ENCODE measurements at regions not wholly inside any gene's neighbourhood (a gene's known extent, or its start where the extent isn't known, plus 50 kb on each side); places are given as distances from the start of the nearest gene placed in this dataset.

DNA sequence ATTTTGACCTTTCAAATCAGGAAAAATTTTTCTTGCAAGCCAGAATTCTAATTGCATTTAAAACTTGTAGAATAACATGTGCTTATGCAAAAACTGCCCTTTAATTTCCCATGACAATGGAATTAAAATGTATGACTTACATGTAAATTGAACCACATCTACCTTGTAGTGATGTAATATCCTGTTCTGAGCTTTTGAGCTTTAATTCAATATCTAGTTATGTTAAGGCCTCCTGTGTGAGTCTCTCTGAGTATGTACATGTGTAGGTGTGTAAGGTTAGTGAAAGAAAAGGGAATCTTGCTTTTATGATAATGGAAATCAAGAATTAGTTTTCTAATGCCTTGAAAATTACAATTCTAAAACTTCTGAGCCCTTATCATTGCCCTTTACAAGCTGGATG is 344.8 kb upstream of the AKR1E2 start:
- H3K36me3 Mint-ChIP-seq (ENCODE audit: low read depth, unreplicated experiment), result no peaks in the 10 kb centered on the region
- no peaks in the 10 kb centered on the region for H3K27me3 ChIP-seq (ENCODE audit: insufficient read depth, low read length)
- peaks cover 2% of the 10 kb centered on the region for H3K9me3 Mint-ChIP-seq (ENCODE audit: unreplicated experiment)
- no peak overlapping the region for H3K27ac ChIP-seq (ENCODE audit: low read depth, low read length)
- DNase-seq (ENCODE audit: low read depth) (no peak), FAIRE-seq (no peak)
- no peaks in the 10 kb centered on the region for H3K79me2 ChIP-seq (ENCODE audit: insufficient read depth, low read length)
- no peaks in the 10 kb centered on the region for H3K4me1 ChIP-seq (ENCODE audit: insufficient read depth, low read length)
- no peak overlapping the region for H3K27ac Mint-ChIP-seq (ENCODE audit: unreplicated experiment)
- H3K27me3 Mint-ChIP-seq (ENCODE audit: low read depth, unreplicated experiment), result no peaks in the 10 kb centered on the region
- H3K4me3 Mint-ChIP-seq (ENCODE audit: unreplicated experiment), result no peak overlapping the region
- peaks cover 2% of the 10 kb centered on the region for H3K4me1 Mint-ChIP-seq (ENCODE audit: low read depth, unreplicated experiment)
- TF ChIP-seq EZH2 (IDR thresholded peaks at IDR 0.05; ENCODE audit: insufficient read depth, low read length), result no peak
- no peaks in the 10 kb centered on the region for H4K20me1 ChIP-seq (ENCODE audit: insufficient read depth, low read length)
- no peak overlapping the region for H3K4me3 ChIP-seq (ENCODE audit: insufficient read depth, low read depth, low read length)
- H3K9ac ChIP-seq (ENCODE audit: low read length), result no peak overlapping the region
- H3K4me2 ChIP-seq (ENCODE audit: low read length), result no peak overlapping the region
- H2AFZ ChIP-seq (ENCODE audit: low read depth, low read length), result no peak overlapping the region
- H3K36me3 ChIP-seq (ENCODE audit: insufficient read depth, low read length), result no peaks in the 10 kb centered on the region
- H3K9me3 ChIP-seq (ENCODE audit: insufficient read depth, low read depth, low read length), result no peaks in the 10 kb centered on the region

DNA sequence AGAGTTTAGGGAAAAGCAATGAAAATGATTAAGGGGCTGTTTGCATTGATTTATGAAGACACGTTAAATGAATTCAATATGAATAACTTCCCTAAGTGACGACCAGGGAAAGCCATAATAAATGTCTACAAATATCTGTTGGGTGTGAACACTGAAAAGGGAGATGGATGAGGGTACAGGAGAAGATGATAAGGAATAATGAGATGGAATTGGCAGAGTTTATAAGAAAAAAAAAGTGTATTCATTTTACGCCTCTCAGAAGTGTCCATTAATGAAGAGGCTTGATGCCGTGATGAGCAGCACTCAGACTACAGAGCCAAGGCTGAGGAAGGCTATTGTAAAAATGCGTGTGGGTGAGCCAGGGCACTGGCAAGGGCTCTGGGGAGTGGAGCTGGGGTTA is 346.7 kb upstream of the AKR1E2 start:
- Histone ChIP-seq H3K4me2 (ENCODE audit: low read length) (no peak overlapping the region), H3K27me3 (ENCODE audit: insufficient read depth, low read length) (no peaks in the 10 kb centered on the region), H3K9ac (ENCODE audit: low read length) (no peak overlapping the region), H3K79me2 (ENCODE audit: insufficient read depth, low read length) (no peaks in the 10 kb centered on the region), H3K4me1 (ENCODE audit: insufficient read depth, low read length) (peaks cover 7% of the 10 kb centered on the region), H2AFZ (ENCODE audit: low read depth, low read length) (no peak overlapping the region), H4K20me1 (ENCODE audit: insufficient read depth, low read length) (no peaks in the 10 kb centered on the region), H3K4me3 (ENCODE audit: insufficient read depth, low read depth, low read length) (no peak overlapping the region), H3K36me3 (ENCODE audit: insufficient read depth, low read length) (no peaks in the 10 kb centered on the region), H3K9me3 (ENCODE audit: insufficient read depth, low read depth, low read length) (no peaks in the 10 kb centered on the region), H3K27ac (ENCODE audit: low read depth, low read length) (no peak overlapping the region)
- no peaks in the 10 kb centered on the region for H3K9me3 Mint-ChIP-seq (ENCODE audit: unreplicated experiment)
- peaks cover 16% of the 10 kb centered on the region for H3K4me1 Mint-ChIP-seq (ENCODE audit: low read depth, unreplicated experiment)
- TF ChIP-seq, protein P1, sequence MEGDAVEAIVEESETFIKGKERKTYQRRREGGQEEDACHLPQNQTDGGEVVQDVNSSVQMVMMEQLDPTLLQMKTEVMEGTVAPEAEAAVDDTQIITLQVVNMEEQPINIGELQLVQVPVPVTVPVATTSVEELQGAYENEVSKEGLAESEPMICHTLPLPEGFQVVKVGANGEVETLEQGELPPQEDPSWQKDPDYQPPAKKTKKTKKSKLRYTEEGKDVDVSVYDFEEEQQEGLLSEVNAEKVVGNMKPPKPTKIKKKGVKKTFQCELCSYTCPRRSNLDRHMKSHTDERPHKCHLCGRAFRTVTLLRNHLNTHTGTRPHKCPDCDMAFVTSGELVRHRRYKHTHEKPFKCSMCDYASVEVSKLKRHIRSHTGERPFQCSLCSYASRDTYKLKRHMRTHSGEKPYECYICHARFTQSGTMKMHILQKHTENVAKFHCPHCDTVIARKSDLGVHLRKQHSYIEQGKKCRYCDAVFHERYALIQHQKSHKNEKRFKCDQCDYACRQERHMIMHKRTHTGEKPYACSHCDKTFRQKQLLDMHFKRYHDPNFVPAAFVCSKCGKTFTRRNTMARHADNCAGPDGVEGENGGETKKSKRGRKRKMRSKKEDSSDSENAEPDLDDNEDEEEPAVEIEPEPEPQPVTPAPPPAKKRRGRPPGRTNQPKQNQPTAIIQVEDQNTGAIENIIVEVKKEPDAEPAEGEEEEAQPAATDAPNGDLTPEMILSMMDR (IDR thresholded peaks at IDR 0.05; ENCODE audit: insufficient read depth, low read depth, low read length), result no peak
- H3K27ac Mint-ChIP-seq (ENCODE audit: unreplicated experiment), result no peak overlapping the region
- no peaks in the 10 kb centered on the region for H3K27me3 Mint-ChIP-seq (ENCODE audit: low read depth, unreplicated experiment)
- FAIRE-seq (no peak), DNase-seq (ENCODE audit: low read depth) (no peak)
- H3K4me3 Mint-ChIP-seq (ENCODE audit: unreplicated experiment), result no peak overlapping the region
- no peaks in the 10 kb centered on the region for H3K36me3 Mint-ChIP-seq (ENCODE audit: low read depth, unreplicated experiment)

DNA sequence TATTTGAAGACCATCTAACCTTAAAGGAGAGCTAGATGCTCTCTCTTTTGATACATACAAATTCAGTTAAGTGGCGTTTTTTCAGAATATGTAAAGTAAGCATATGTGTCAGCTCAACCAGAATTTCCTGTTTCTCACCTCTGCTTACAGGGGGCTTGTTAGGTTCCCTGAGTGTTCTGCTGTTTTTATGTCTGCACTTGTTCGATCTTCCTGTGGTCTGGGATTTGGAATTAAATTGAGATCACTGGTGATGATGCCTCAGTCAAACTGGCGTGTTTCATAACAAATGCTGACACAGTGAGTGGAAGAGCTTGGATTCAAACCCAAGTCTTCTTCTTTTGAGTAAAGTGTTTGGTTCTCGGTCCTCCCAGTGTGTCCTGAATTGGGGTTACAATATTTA is 348.3 kb upstream of the AKR1E2 start:
- no peaks in the 10 kb centered on the region for H4K20me1 ChIP-seq (ENCODE audit: insufficient read depth, low read length)
- H3K27me3 Mint-ChIP-seq (ENCODE audit: low read depth, unreplicated experiment), result no peaks in the 10 kb centered on the region
- TF ChIP-seq EZH2 (IDR thresholded peaks at IDR 0.05; ENCODE audit: insufficient read depth, low read length), result no peak
- TF ChIP-seq, protein P1 (IDR thresholded peaks at IDR 0.05; ENCODE audit: insufficient read depth, low read depth, low read length), result no peak
- H3K4me3 Mint-ChIP-seq (ENCODE audit: unreplicated experiment), result no peak overlapping the region
- no peaks in the 10 kb centered on the region for H3K36me3 Mint-ChIP-seq (ENCODE audit: low read depth, unreplicated experiment)
- no peak overlapping the region for H3K4me3 ChIP-seq (ENCODE audit: insufficient read depth, low read depth, low read length)
- DNase-seq (ENCODE audit: low read depth) (no peak), FAIRE-seq (no peak)
- no peak overlapping the region for H2AFZ ChIP-seq (ENCODE audit: low read depth, low read length)
- H3K9me3 Mint-ChIP-seq (ENCODE audit: unreplicated experiment), result peaks cover 3% of the 10 kb centered on the region
- no peak overlapping the region for H3K9ac ChIP-seq (ENCODE audit: low read length)
- H3K27ac Mint-ChIP-seq (ENCODE audit: unreplicated experiment), result no peak overlapping the region
- H3K27ac ChIP-seq (ENCODE audit: low read depth, low read length), result no peak overlapping the region
- no peaks in the 10 kb centered on the region for H3K36me3 ChIP-seq (ENCODE audit: insufficient read depth, low read length)
- no peak overlapping the region for H3K4me2 ChIP-seq (ENCODE audit: low read length)
- no peaks in the 10 kb centered on the region for H3K9me3 ChIP-seq (ENCODE audit: insufficient read depth, low read depth, low read length)
- H3K27me3 ChIP-seq (ENCODE audit: insufficient read depth, low read length), result no peaks in the 10 kb centered on the region
- no peaks in the 10 kb centered on the region for H3K79me2 ChIP-seq (ENCODE audit: insufficient read depth, low read length)
- peaks cover 19% of the 10 kb centered on the region for H3K4me1 Mint-ChIP-seq (ENCODE audit: low read depth, unreplicated experiment)
- peaks cover 7% of the 10 kb centered on the region for H3K4me1 ChIP-seq (ENCODE audit: insufficient read depth, low read length)
